Type B pancreatic cell (in vitro differentiated cells): ENCODE measurements at regions not wholly inside any gene's neighbourhood (a gene's known extent, or its start where the extent isn't known, plus 50 kb on each side); places are given as distances from the start of the nearest gene placed in this dataset.

Experiments
- DNase-seq: peaks from one replicate; pipeline ENCODE4 v3.0.0; 2021; ENCODE audit warnings: mixed read lengths; ENCODE audit not compliant: unreplicated experiment; ENCODE audit errors: extremely low spot score
- H3K27ac Mint-ChIP-seq: 2 replicates; pipeline ENCODE4 v1.8.0; 2021; ENCODE audit warnings: mild to moderate bottlenecking, mixed read lengths
- H3K27me3 Mint-ChIP-seq: 2 replicates; pipeline ENCODE4 v1.8.0; 2021; ENCODE audit warnings: mixed read lengths
- H3K36me3 Mint-ChIP-seq: 2 replicates; pipeline ENCODE4 v1.8.0; 2021; ENCODE audit warnings: mixed read lengths
- H3K4me1 Mint-ChIP-seq: one replicate; pipeline ENCODE4 v1.8.0; 2021; ENCODE audit warnings: mixed read lengths; ENCODE audit not compliant: unreplicated experiment
- H3K4me3 Mint-ChIP-seq: 2 replicates; pipeline ENCODE4 v1.8.0; 2021; ENCODE audit warnings: mild to moderate bottlenecking, mixed read lengths
- H3K9me3 Mint-ChIP-seq: 2 replicates; pipeline ENCODE4 v1.8.0; 2021; ENCODE audit warnings: mixed read lengths
- CTCF ChIP-seq: fragments of 200-600 bp; sonication (generic); conservative IDR thresholded peaks from 2 replicates; pipeline ENCODE4 v1.5.0; 2021; ENCODE audit warnings: antibody characterized with exemption, mild to moderate bottlenecking

- H3K36me3 Mint-ChIP-seq = no peaks in the 10 kb centered on the region
- H3K9me3 Mint-ChIP-seq = no peaks in the 10 kb centered on the region
- no peak for TF ChIP-seq CTCF
- no peaks in the 10 kb centered on the region for H3K4me1 Mint-ChIP-seq
- no peaks in the 10 kb centered on the region for H3K27me3 Mint-ChIP-seq
- H3K27ac Mint-ChIP-seq = no peak overlapping the region
- DNase-seq = no peak
- H3K4me3 Mint-ChIP-seq = no peak overlapping the region
Measured at GRCh38 chr2:198994678-198995077, 463.1 kb downstream of the SATB2 start.

GRCh38 chr2:198991431-198991830 lies 466.3 kb downstream of the SATB2 start:
- Mint-ChIP-seq H3K27ac (no peak overlapping the region), H3K9me3 (no peaks in the 10 kb centered on the region), H3K36me3 (no peaks in the 10 kb centered on the region)

GRCh38 chr2:198975779-198976178 lies 482.0 kb downstream of the SATB2 start:
- no peak overlapping the region for H3K27ac Mint-ChIP-seq
- H3K4me3 Mint-ChIP-seq = no peak overlapping the region

More at GRCh38 chr2:198991431-198991830, 466.3 kb downstream of the SATB2 start:
- no peaks in the 10 kb centered on the region for H3K4me1 Mint-ChIP-seq
- TF ChIP-seq CTCF = no peak
- no peak for DNase-seq
- H3K27me3 Mint-ChIP-seq = no peaks in the 10 kb centered on the region
- no peak overlapping the region for H3K4me3 Mint-ChIP-seq

GRCh38 chr2:198973785-198974184 lies 484.0 kb downstream of the SATB2 start:
- Mint-ChIP-seq H3K27me3 (no peaks in the 10 kb centered on the region), H3K36me3 (no peaks in the 10 kb centered on the region), H3K27ac (no peak overlapping the region), H3K4me1 (no peaks in the 10 kb centered on the region), H3K4me3 (no peak overlapping the region), H3K9me3 (peaks cover 18% of the 10 kb centered on the region)
- no peak for DNase-seq
- no peak for TF ChIP-seq CTCF

More at GRCh38 chr2:198975779-198976178, 482.0 kb downstream of the SATB2 start:
- no peak for DNase-seq
- TF ChIP-seq CTCF = no peak
- Mint-ChIP-seq H3K27me3 (no peaks in the 10 kb centered on the region), H3K36me3 (no peaks in the 10 kb centered on the region), H3K9me3 (peaks cover 18% of the 10 kb centered on the region), H3K4me1 (no peaks in the 10 kb centered on the region)

GRCh38 chr2:198973181-198973580 lies 484.6 kb downstream of the SATB2 start:
- H3K36me3 Mint-ChIP-seq = no peaks in the 10 kb centered on the region
- H3K9me3 Mint-ChIP-seq = peaks cover 18% of the 10 kb centered on the region
- H3K27ac Mint-ChIP-seq = no peak overlapping the region
- TF ChIP-seq CTCF = no peak
- H3K27me3 Mint-ChIP-seq = no peaks in the 10 kb centered on the region
- DNase-seq = no peak
- H3K4me3 Mint-ChIP-seq = no peak overlapping the region
- H3K4me1 Mint-ChIP-seq = no peaks in the 10 kb centered on the region

GRCh38 chr2:198968545-198968944 lies 489.2 kb downstream of the SATB2 start:
- H3K27me3 Mint-ChIP-seq = no peaks in the 10 kb centered on the region
- no peak overlapping the region for H3K4me3 Mint-ChIP-seq
- no peak for TF ChIP-seq CTCF
- H3K4me1 Mint-ChIP-seq = peaks cover 4% of the 10 kb centered on the region
- H3K9me3 Mint-ChIP-seq = no peaks in the 10 kb centered on the region
- H3K27ac Mint-ChIP-seq = no peak overlapping the region
- H3K36me3 Mint-ChIP-seq = no peaks in the 10 kb centered on the region
- no peak for DNase-seq
